IMR-90 (cell line): ENCODE measurements at regions not wholly inside any gene's neighbourhood (a gene's known extent, or its start where the extent isn't known, plus 50 kb on each side); places are given as distances from the start of the nearest gene placed in this dataset.

ENCODE experiments used
- ATAC-seq: fragments of 200-7000 bp; cut with Tn5 transposase; 2 replicates; pipeline ENCODE4 v1.9.1; 2020; ENCODE audit warnings: low read depth, mild to moderate bottlenecking, moderate library complexity
- BruUV-seq: library from RNA; stranded (reverse); fragments of 400-500 nt; replicated peaks from 2 replicates; lab custom pipeline; 2021; lab: Mats Ljungman, UMichigan
- CTCF ChIA-PET: fragments of 300-600 bp; formaldehyde crosslinking; extraction: SDS; loops from one replicate; lab custom pipeline; 2021; ENCODE audit warnings: antibody characterized with exemption; lab: Yijun Ruan, JAX
- POLR2A ChIA-PET: fragments of 300-600 bp; sonication (Branson Sonifier 250); formaldehyde crosslinking; loops from one replicate; lab custom pipeline; 2022; ENCODE audit warnings: antibody characterized with exemption; ENCODE audit not compliant: unreplicated experiment; lab: Charles Lee
- DNase-seq: peaks from one replicate; pipeline ENCODE4 v3.0.0; 2013
- H2AFZ ChIP-seq: replicated peaks from 2 replicates; pipeline ENCODE3; 2013; ENCODE audit warnings: low read length, mild to moderate bottlenecking; ENCODE audit not compliant: poor library complexity
- H2AK5ac ChIP-seq: 2 replicates; pipeline ENCODE4 v1.6.1; 2013; ENCODE audit warnings: low read depth, low read length, inconsistent platforms
- H2AK9ac ChIP-seq: replicated peaks from 2 replicates; pipeline ENCODE3; 2013; ENCODE audit warnings: mild to moderate bottlenecking, low read depth, low read length, moderate library complexity; ENCODE audit not compliant: poor library complexity
- H2BK120ac ChIP-seq: 2 replicates; pipeline ENCODE4 v1.6.1; 2013; ENCODE audit warnings: low read depth, low read length, inconsistent platforms
- H2BK15ac ChIP-seq: 3 replicates; pipeline ENCODE4 v1.6.1; 2013; ENCODE audit warnings: low read depth, low read length, inconsistent platforms
- H2BK20ac ChIP-seq: 2 replicates; pipeline ENCODE4 v1.6.1; 2013; ENCODE audit warnings: low read depth, mild to moderate bottlenecking, inconsistent platforms, low read length, moderate library complexity
- H2BK5ac ChIP-seq: 2 replicates; pipeline ENCODE4 v1.6.1; 2013; ENCODE audit warnings: mild to moderate bottlenecking, low read depth, low read length, inconsistent platforms; ENCODE audit not compliant: poor library complexity, severe bottlenecking
- H3K14ac ChIP-seq: replicated peaks from 2 replicates; pipeline ENCODE4 v1.6.1; 2013; ENCODE audit warnings: low read depth, low read length, inconsistent platforms
- H3K18ac ChIP-seq: 2 replicates; pipeline ENCODE4 v1.6.1; 2013; ENCODE audit warnings: low read depth, low read length, control low read depth
- H3K23ac ChIP-seq: 2 replicates; pipeline ENCODE4 v1.6.1; 2013; ENCODE audit warnings: low read depth, low read length, inconsistent platforms
- H3K27ac ChIP-seq: 2 replicates; pipeline ENCODE4 v1.5.1; 2013; ENCODE audit warnings: mild to moderate bottlenecking, control low read depth, low read length; ENCODE audit not compliant: insufficient read depth
- H3K27me3 ChIP-seq: 2 replicates; pipeline ENCODE4 v1.6.1; 2013; ENCODE audit warnings: low read length; ENCODE audit not compliant: control insufficient read depth, insufficient read depth
- H3K36me3 ChIP-seq: 2 replicates; pipeline ENCODE4 v1.6.1; 2013; ENCODE audit warnings: low read length, mixed read lengths; ENCODE audit not compliant: control insufficient read depth, insufficient read depth
- H3K4ac ChIP-seq: 2 replicates; pipeline ENCODE4 v1.6.1; 2013; ENCODE audit warnings: low read depth, low read length, inconsistent platforms
- H3K4me1 ChIP-seq: 2 replicates; pipeline ENCODE4 v1.6.1; 2013; ENCODE audit warnings: low read length, mixed read lengths; ENCODE audit not compliant: control insufficient read depth, insufficient read depth
- H3K4me2 ChIP-seq: 2 replicates; pipeline ENCODE4 v1.6.1; 2013; ENCODE audit warnings: low read depth, mild to moderate bottlenecking, control low read depth, low read length, moderate library complexity
- H3K4me3 ChIP-seq: 2 replicates; pipeline ENCODE4 v1.5.1; 2013; ENCODE audit warnings: low read depth, mild to moderate bottlenecking, control low read depth, low read length, moderate library complexity; ENCODE audit not compliant: insufficient read depth
- H3K56ac ChIP-seq: 2 replicates; pipeline ENCODE4 v1.6.1; 2013; ENCODE audit warnings: low read length, inconsistent platforms; ENCODE audit not compliant: insufficient read depth; ENCODE audit errors: extremely low read depth
- H3K79me1 ChIP-seq, 2 experiments: 2 replicates each; pipeline ENCODE4 v1.6.1; 2013; ENCODE audit warnings: low read length in 2 of 2, inconsistent platforms in 1 of 2, low read depth in 1 of 2
- H3K9ac ChIP-seq: 2 replicates; pipeline ENCODE4 v1.6.1; 2013; ENCODE audit warnings: low read depth, low read length, control low read depth
- H3K9me1 ChIP-seq: 2 replicates; pipeline ENCODE4 v1.6.1; 2013; ENCODE audit warnings: low read length, inconsistent platforms; ENCODE audit not compliant: insufficient read depth
- H3K9me3 ChIP-seq: 2 replicates; pipeline ENCODE4 v1.6.1; 2013; ENCODE audit warnings: low read length; ENCODE audit not compliant: control insufficient read depth, insufficient read depth
- H4K20me1 ChIP-seq: 2 replicates; pipeline ENCODE4 v1.6.1; 2013; ENCODE audit warnings: low read length, inconsistent platforms; ENCODE audit not compliant: insufficient read depth
- H4K5ac ChIP-seq: 2 replicates; pipeline ENCODE4 v1.6.1; 2013; ENCODE audit warnings: mild to moderate bottlenecking, low read depth, low read length, control low read depth
- H4K8ac ChIP-seq, 2 experiments: 2 replicates each; pipeline ENCODE4 v1.6.1; 2013; ENCODE audit warnings: low read depth in 2 of 2, low read length in 2 of 2, control low read depth in 1 of 2, inconsistent platforms in 1 of 2
- H4K91ac ChIP-seq: 2 replicates; pipeline ENCODE4 v1.6.1; 2013; ENCODE audit warnings: low read depth, low read length, inconsistent platforms; ENCODE audit not compliant: insufficient read depth
- BHLHE40 ChIP-seq: fragments of 150-350 bp; IDR thresholded peaks from 2 replicates; pipeline ENCODE4 v1.6.1; 2016; ENCODE audit warnings: mild to moderate bottlenecking, low read depth, low read length
- CEBPB ChIP-seq: IDR thresholded peaks from 2 replicates; pipeline ENCODE4 v1.6.1; 2012; ENCODE audit warnings: low read depth, low read length, improper control_type of control experiment
- CHD1 ChIP-seq: IDR thresholded peaks from 2 replicates; pipeline ENCODE4 v1.6.1; 2012; ENCODE audit warnings: low read depth, low read length, improper control_type of control experiment
- CTCF ChIP-seq: conservative IDR thresholded peaks from 2 replicates; pipeline ENCODE4 v1.5.1; 2012; ENCODE audit warnings: mild to moderate bottlenecking, low read depth, low read length, improper control_type of control experiment
- ELK1 ChIP-seq: fragments of 150-350 bp; IDR thresholded peaks from 2 replicates; pipeline ENCODE4 v1.6.1; 2016; ENCODE audit warnings: low read depth, mild to moderate bottlenecking, low read length, moderate library complexity, borderline replicate concordance
- FOS ChIP-seq: fragments of 150-350 bp; IDR thresholded peaks from 2 replicates; pipeline ENCODE4 v1.6.1; 2016; ENCODE audit warnings: low read depth, low read length
- MAFK ChIP-seq: IDR thresholded peaks from 2 replicates; pipeline ENCODE4 v1.6.1; 2012; ENCODE audit warnings: low read depth, low read length, improper control_type of control experiment
- MAZ ChIP-seq: IDR thresholded peaks from 2 replicates; pipeline ENCODE4 v1.6.1; 2012; ENCODE audit warnings: low read depth, mild to moderate bottlenecking, low read length, improper control_type of control experiment, moderate library complexity, borderline replicate concordance
- MXI1 ChIP-seq: IDR thresholded peaks from 2 replicates; pipeline ENCODE4 v1.6.1; 2012; ENCODE audit warnings: low read depth, mild to moderate bottlenecking, low read length, moderate library complexity, borderline replicate concordance
- NFE2L2 ChIP-seq: fragments of 150-350 bp; IDR thresholded peaks from 2 replicates; pipeline ENCODE4 v1.6.1; 2016; ENCODE audit warnings: low read depth, mild to moderate bottlenecking, low read length
- POLR2A ChIP-seq: IDR thresholded peaks from 2 replicates; pipeline ENCODE4 v1.6.1; 2012; ENCODE audit warnings: mild to moderate bottlenecking, low read depth, low read length
- RAD21 ChIP-seq: IDR thresholded peaks from 2 replicates; pipeline ENCODE4 v1.6.1; 2012; ENCODE audit warnings: low read length, improper control_type of control experiment
- RCOR1 ChIP-seq: IDR thresholded peaks from 2 replicates; pipeline ENCODE4 v1.6.1; 2012; ENCODE audit warnings: mild to moderate bottlenecking, low read length, improper control_type of control experiment; ENCODE audit not compliant: insufficient replicate concordance
- RFX5 ChIP-seq: IDR thresholded peaks from 2 replicates; pipeline ENCODE4 v1.8.0; 2012; ENCODE audit warnings: low read depth, mild to moderate bottlenecking, low read length, moderate library complexity
- SMC3 ChIP-seq: fragments of 150-350 bp; IDR thresholded peaks from 2 replicates; pipeline ENCODE4 v1.6.1; 2016; ENCODE audit warnings: low read depth, mild to moderate bottlenecking, antibody characterized with exemption, low read length, moderate library complexity
- WGBS, 2 experiments: methylation state at CpG; one replicate each; pipeline versions ENCODE4 v1.1.5 to v1.1.7; 2013; ENCODE audit warnings: missing lambda C conversion rate in 2 of 2; ENCODE audit not compliant: insufficient read length in 1 of 2; ENCODE audit errors: extremely low coverage in 2 of 2; 5-methylcytosine and 5-hydroxymethylcytosine counted together
- dilution Hi-C: fragments of 300-500 bp; cut with HindIII; formaldehyde crosslinking; loops from one replicate; pipeline ENCODE4 v1.14.3; 2018; ENCODE audit warnings: low sequenced_read_pairs; ENCODE audit not compliant: unreplicated experiment
- in situ Hi-C: fragments of 300-500 bp; cut with MboI; formaldehyde crosslinking; loops from 3 replicates; pipeline ENCODE4 v1.14.3; 2019; ENCODE audit warnings: low sequenced_read_pairs, inconsistent platforms, mixed read lengths
- intact Hi-C: fragments of 100-400 bp; cut with micrococcal nuclease; formaldehyde crosslinking; loops from 2 replicates; pipeline ENCODE4 v1.10.0; 2022
- TF ChIP-seq, protein P1 (sequence below): fragments of 150-350 bp; IDR thresholded peaks from 2 replicates; pipeline ENCODE4 v1.6.1; 2017; ENCODE audit warnings: mild to moderate bottlenecking, antibody characterized with exemption, low read length, low read depth

DNA sequence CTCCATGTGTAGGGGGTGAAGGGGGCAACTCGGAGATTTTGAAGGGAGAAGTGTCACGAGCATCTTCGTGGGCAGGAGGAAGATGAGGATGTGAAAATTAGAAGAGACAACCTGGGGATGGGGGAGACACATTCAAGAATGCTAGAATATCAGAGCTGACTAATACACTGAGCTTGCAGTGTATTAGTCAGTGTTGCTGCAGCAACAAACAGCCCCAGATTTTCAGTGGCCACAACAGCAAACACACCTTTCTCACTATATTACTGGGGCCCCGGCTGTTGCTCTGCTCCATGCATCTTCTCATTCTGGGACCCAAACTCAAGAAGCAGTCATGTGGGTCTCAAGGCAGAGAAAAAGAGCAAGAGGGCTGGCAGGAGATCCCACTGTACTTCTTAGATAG is 74.8 kb upstream of the SIM2 start:
- Histone ChIP-seq H2BK20ac (no peak overlapping the region), H3K9ac (no peak overlapping the region), H2AK9ac (no peak overlapping the region), H3K27me3 (peaks cover 1% of the 10 kb centered on the region; the same call in 1 of the 2 replicates), H4K20me1 (no peaks in the 10 kb centered on the region), H3K14ac (no peak overlapping the region), H3K4me2 (no peak overlapping the region), H2AK5ac (no peak overlapping the region), H3K4me1 (no peaks in the 10 kb centered on the region), H3K4me3 (no peak overlapping the region), H2BK120ac (no peak overlapping the region), H2AFZ (no peak overlapping the region), H4K91ac (no peak overlapping the region), H3K79me1 (no peaks in the 10 kb centered on the region), H3K23ac (no peak overlapping the region), H3K27ac (no peak overlapping the region), H2BK15ac (no peak overlapping the region), H3K4ac (no peak overlapping the region), H4K8ac (no peak overlapping the region), H3K9me1 (no peaks in the 10 kb centered on the region; the same call in 1 of the 2 replicates), H3K18ac (no peak overlapping the region), H3K9me3 (0 out of 2 replicates have a peak, but pooled peaks cover 2% of the 10 kb centered on the region), H3K56ac (no peak overlapping the region), H3K36me3 (no peaks in the 10 kb centered on the region), H4K5ac (no peak overlapping the region), H2BK5ac (no peak overlapping the region)
- CTCF ChIA-PET = no interaction called here
- intact Hi-C loops (no loop called here), dilution Hi-C loops (no loop called here), in situ Hi-C loops (no loop called here)
- TF ChIP-seq RCOR1 (no peak), CHD1 (no peak), SMC3 (no peak), CTCF (no peak), RAD21 (no peak), CEBPB (no peak), NFE2L2 (no peak), MAZ (no peak), MXI1 (no peak), MAFK (no peak), POLR2A (no peak), RFX5 (no peak), FOS (no peak), BHLHE40 (no peak), ELK1 (no peak)
- TF ChIP-seq, protein P1, sequence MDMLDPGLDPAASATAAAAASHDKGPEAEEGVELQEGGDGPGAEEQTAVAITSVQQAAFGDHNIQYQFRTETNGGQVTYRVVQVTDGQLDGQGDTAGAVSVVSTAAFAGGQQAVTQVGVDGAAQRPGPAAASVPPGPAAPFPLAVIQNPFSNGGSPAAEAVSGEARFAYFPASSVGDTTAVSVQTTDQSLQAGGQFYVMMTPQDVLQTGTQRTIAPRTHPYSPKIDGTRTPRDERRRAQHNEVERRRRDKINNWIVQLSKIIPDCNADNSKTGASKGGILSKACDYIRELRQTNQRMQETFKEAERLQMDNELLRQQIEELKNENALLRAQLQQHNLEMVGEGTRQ = no peak
- POLR2A ChIA-PET = no interaction called here
- WGBS, 2 experiments = no CpG with 5 or more reads among the region's 4 CpGs
- DNase-seq (no peak), ATAC-seq (no peak)
- BruUV-seq = no TSS peak
